AG10803 (cell line): ENCODE measurements at regions not wholly inside any gene's neighbourhood (a gene's known extent, or its start where the extent isn't known, plus 50 kb on each side); places are given as distances from the start of the nearest gene placed in this dataset.

ENCODE experiments used
- DNase-seq: peaks from one replicate; pipeline ENCODE4 v3.0.0; 2010; ENCODE audit warnings: low read depth
- H3K4me3 ChIP-seq: 2 replicates; pipeline ENCODE4 v1.5.1; 2011; ENCODE audit warnings: mild to moderate bottlenecking, low read length, control low read depth
- CTCF ChIP-seq: conservative IDR thresholded peaks from 2 replicates; pipeline ENCODE4 v1.5.1; 2011; ENCODE audit warnings: mild to moderate bottlenecking, low read length, control low read depth, inconsistent platforms

GRCh38 chr4:1462009-1462767 lies 55.9 kb upstream of the NKX1-1 start:
- DNase-seq = no peak
- TF ChIP-seq CTCF = no peak
- H3K4me3 ChIP-seq = no peak overlapping the region

- H3K4me3 ChIP-seq = no peak overlapping the region
- no peak for TF ChIP-seq CTCF
- no peak for DNase-seq
These were observed 55.0 kb upstream of the NKX1-1 start for GRCh38 chr4:1460967-1461868.

GRCh38 chr4:1459722-1460511 lies 53.7 kb upstream of the NKX1-1 start:
- TF ChIP-seq CTCF = no peak
- H3K4me3 ChIP-seq = no peak overlapping the region
- DNase-seq = no peak

GRCh38 chr4:1459081-1459721 lies 53.0 kb upstream of the NKX1-1 start:
- H3K4me3 ChIP-seq = no peak overlapping the region
- TF ChIP-seq CTCF = no peak
- no peak for DNase-seq

GRCh38 chr4:1458581-1458980 lies 52.3 kb upstream of the NKX1-1 start:
- no peak for TF ChIP-seq CTCF
- H3K4me3 ChIP-seq = no peak overlapping the region
- no peak for DNase-seq
